ENCODE measurements at regions not wholly inside any gene's neighbourhood (a gene's known extent, or its start where the extent isn't known, plus 50 kb on each side); places are given as distances from the start of the nearest gene placed in this dataset.

- peak in 2 of 3 experiments; percentile 14 to 15; a peak in 1 of 6 replicates for TF ChIP-seq CTCF (IDR thresholded peaks at IDR 0.05 in 2 of 3, conservative IDR thresholded peaks at IDR 0.05 in 1 of 3; ENCODE audit: borderline replicate concordance in 1 of 3, insufficient read depth in 1 of 3, low read depth in 2 of 3, low read length in 2 of 3)
- no peak for TF ChIP-seq POLR2A (IDR thresholded peaks at IDR 0.05; ENCODE audit: borderline replicate concordance, extremely low read depth, insufficient read depth, insufficient read length)
- TF ChIP-seq EZH2 (IDR thresholded peaks at IDR 0.05): no peak
- no peak for TF ChIP-seq JUND (IDR thresholded peaks at IDR 0.05)
- no peak for TF ChIP-seq ZNF274 (IDR thresholded peaks at IDR 0.05; ENCODE audit: low read depth, low read length)
- no peak for TF ChIP-seq RAD21 (IDR thresholded peaks at IDR 0.05; ENCODE audit: low read depth)
- no peak for TF ChIP-seq SIN3A (IDR thresholded peaks at IDR 0.05; ENCODE audit: low read depth)
- TF ChIP-seq SRF (IDR thresholded peaks at IDR 0.05; ENCODE audit: low read depth): no peak
- no peak for TF ChIP-seq MAX (IDR thresholded peaks at IDR 0.05)
- no peak for TF ChIP-seq POLR2AphosphoS5 (IDR thresholded peaks at IDR 0.05; ENCODE audit: low read depth, low read length)
- TF ChIP-seq REST (IDR thresholded peaks at IDR 0.05; ENCODE audit: low read depth): no peak
Measured at GRCh38 chr14:36408388-36408787, 88.0 kb upstream of the MBIP start.

Measured in HCT116 (cell line).